ENCODE measurements at regions not wholly inside any gene's neighbourhood (a gene's known extent, or its start where the extent isn't known, plus 50 kb on each side); places are given as distances from the start of the nearest gene placed in this dataset.

- TF ChIP-seq CTCF (conservative IDR thresholded peaks at IDR 0.05; ENCODE audit: low read depth, low read length) (no peak), CEBPB (IDR thresholded peaks at IDR 0.05; ENCODE audit: low read depth, low read length) (no peak), POLR2A (IDR thresholded peaks at IDR 0.05; ENCODE audit: low read depth, low read length) (no peak), BHLHE40 (IDR thresholded peaks at IDR 0.05; ENCODE audit: low read depth, low read length) (no peak), SMC3 (IDR thresholded peaks at IDR 0.05; ENCODE audit: low read depth, low read length) (no peak), FOS (IDR thresholded peaks at IDR 0.05; ENCODE audit: low read depth, low read length) (no peak), RAD21 (IDR thresholded peaks at IDR 0.05; ENCODE audit: low read length) (no peak), MAZ (IDR thresholded peaks at IDR 0.05; ENCODE audit: borderline replicate concordance, low read depth, low read length) (no peak)
- TF ChIP-seq, protein P1, sequence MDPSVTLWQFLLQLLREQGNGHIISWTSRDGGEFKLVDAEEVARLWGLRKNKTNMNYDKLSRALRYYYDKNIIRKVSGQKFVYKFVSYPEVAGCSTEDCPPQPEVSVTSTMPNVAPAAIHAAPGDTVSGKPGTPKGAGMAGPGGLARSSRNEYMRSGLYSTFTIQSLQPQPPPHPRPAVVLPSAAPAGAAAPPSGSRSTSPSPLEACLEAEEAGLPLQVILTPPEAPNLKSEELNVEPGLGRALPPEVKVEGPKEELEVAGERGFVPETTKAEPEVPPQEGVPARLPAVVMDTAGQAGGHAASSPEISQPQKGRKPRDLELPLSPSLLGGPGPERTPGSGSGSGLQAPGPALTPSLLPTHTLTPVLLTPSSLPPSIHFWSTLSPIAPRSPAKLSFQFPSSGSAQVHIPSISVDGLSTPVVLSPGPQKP (IDR thresholded peaks at IDR 0.05; ENCODE audit: borderline replicate concordance, low read depth, low read length), result no peak
- TF ChIP-seq, protein P2, sequence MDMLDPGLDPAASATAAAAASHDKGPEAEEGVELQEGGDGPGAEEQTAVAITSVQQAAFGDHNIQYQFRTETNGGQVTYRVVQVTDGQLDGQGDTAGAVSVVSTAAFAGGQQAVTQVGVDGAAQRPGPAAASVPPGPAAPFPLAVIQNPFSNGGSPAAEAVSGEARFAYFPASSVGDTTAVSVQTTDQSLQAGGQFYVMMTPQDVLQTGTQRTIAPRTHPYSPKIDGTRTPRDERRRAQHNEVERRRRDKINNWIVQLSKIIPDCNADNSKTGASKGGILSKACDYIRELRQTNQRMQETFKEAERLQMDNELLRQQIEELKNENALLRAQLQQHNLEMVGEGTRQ (IDR thresholded peaks at IDR 0.05; ENCODE audit: low read depth, low read length), result no peak
Observed at GRCh38 chr16:65655802-65656201, 533.9 kb upstream of the CDH11 start.
